Testis (tissue), 2 donors: ENCODE measurements at regions not wholly inside any gene's neighbourhood (a gene's known extent, or its start where the extent isn't known, plus 50 kb on each side); places are given as distances from the start of the nearest gene placed in this dataset.

Experiments
- POLR2A ChIP-seq: fragments of 450-650 bp; IDR thresholded peaks from one replicate; pipeline ENCODE4 v1.6.1; 2017; ENCODE audit warnings: antibody characterized with exemption, mild to moderate bottlenecking, moderate library complexity
- TF ChIP-seq, protein P1 (sequence below), 3 experiments: fragments of 450-650 bp in 2 of 3; fragments of 200-600 bp in 1 of 3; sonication (generic) in 1 of 3; IDR thresholded peaks; one replicate each; pipeline ENCODE4 v1.5.1; 2016 to 2019; ENCODE audit warnings: antibody characterized with exemption in 3 of 3, mild to moderate bottlenecking in 2 of 3, moderate library complexity in 1 of 3

DNA sequence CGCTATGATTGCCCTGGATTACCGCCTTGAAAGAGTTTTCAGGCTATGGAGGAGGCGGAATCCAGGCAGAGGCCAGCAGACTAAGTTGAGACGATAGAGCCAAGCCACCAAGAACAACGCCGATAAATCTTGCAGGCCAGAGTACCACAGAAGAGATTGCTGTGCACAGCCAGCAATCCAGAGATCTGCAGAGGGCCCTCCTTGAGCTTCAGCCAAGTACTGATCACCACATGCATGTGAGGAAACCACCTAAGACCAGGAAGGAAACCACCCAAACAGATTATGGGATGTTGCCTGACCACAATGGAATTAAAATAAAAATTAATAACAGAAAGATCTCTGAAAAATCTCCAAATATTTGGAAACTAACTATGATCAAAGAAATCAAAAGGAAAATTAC lies 74.9 kb downstream of the GCNT4 start:
- no peak for TF ChIP-seq POLR2A
- TF ChIP-seq, protein P1, sequence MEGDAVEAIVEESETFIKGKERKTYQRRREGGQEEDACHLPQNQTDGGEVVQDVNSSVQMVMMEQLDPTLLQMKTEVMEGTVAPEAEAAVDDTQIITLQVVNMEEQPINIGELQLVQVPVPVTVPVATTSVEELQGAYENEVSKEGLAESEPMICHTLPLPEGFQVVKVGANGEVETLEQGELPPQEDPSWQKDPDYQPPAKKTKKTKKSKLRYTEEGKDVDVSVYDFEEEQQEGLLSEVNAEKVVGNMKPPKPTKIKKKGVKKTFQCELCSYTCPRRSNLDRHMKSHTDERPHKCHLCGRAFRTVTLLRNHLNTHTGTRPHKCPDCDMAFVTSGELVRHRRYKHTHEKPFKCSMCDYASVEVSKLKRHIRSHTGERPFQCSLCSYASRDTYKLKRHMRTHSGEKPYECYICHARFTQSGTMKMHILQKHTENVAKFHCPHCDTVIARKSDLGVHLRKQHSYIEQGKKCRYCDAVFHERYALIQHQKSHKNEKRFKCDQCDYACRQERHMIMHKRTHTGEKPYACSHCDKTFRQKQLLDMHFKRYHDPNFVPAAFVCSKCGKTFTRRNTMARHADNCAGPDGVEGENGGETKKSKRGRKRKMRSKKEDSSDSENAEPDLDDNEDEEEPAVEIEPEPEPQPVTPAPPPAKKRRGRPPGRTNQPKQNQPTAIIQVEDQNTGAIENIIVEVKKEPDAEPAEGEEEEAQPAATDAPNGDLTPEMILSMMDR (IDR thresholded peaks at IDR 0.05): no peak
